Mesendoderm (in vitro differentiated cells): ENCODE measurements at regions not wholly inside any gene's neighbourhood (a gene's known extent, or its start where the extent isn't known, plus 50 kb on each side); places are given as distances from the start of the nearest gene placed in this dataset.

Experiments used
- DNase-seq: peaks from one replicate; pipeline ENCODE4 v3.0.0; 2013
- H2AK5ac ChIP-seq: 2 replicates; pipeline ENCODE4 v1.6.1; 2013; ENCODE audit warnings: low read length, inconsistent platforms
- H2BK120ac ChIP-seq: 2 replicates; pipeline ENCODE4 v1.6.1; 2013; ENCODE audit warnings: low read depth, mild to moderate bottlenecking, low read length, moderate library complexity, mixed read lengths
- H2BK15ac ChIP-seq: replicated peaks from 2 replicates; pipeline ENCODE4 v1.6.1; 2013; ENCODE audit warnings: low read depth, mild to moderate bottlenecking, moderate library complexity
- H2BK5ac ChIP-seq: 2 replicates; pipeline ENCODE4 v1.6.1; 2013; ENCODE audit warnings: low read length, inconsistent platforms
- H3K18ac ChIP-seq: 2 replicates; pipeline ENCODE4 v1.6.1; 2013; ENCODE audit warnings: mild to moderate bottlenecking, low read length, mixed read lengths
- H3K23ac ChIP-seq: one replicate; pipeline ENCODE4 v1.6.1; 2013; ENCODE audit warnings: low read length
- H3K27ac ChIP-seq: 2 replicates; pipeline ENCODE4 v1.5.1; 2013; ENCODE audit warnings: low read depth, mild to moderate bottlenecking, inconsistent platforms, low read length, moderate library complexity
- H3K27me3 ChIP-seq: 2 replicates; pipeline ENCODE4 v1.6.1; 2013; ENCODE audit warnings: low read length, control low read depth, mild to moderate bottlenecking, inconsistent platforms; ENCODE audit not compliant: insufficient read depth, poor library complexity
- H3K36me3 ChIP-seq: 2 replicates; pipeline ENCODE4 v1.6.1; 2013; ENCODE audit warnings: low read length, inconsistent platforms; ENCODE audit not compliant: control insufficient read depth, insufficient read depth
- H3K4ac ChIP-seq: one replicate; pipeline ENCODE4 v1.6.1; 2013; ENCODE audit warnings: low read depth, mild to moderate bottlenecking, low read length, moderate library complexity
- H3K4me1 ChIP-seq: 2 replicates; pipeline ENCODE4 v1.6.1; 2013; ENCODE audit warnings: low read depth, low read length, inconsistent platforms; ENCODE audit not compliant: control insufficient read depth
- H3K4me2 ChIP-seq: 2 replicates; pipeline ENCODE4 v1.6.1; 2013; ENCODE audit warnings: low read length
- H3K4me3 ChIP-seq: 2 replicates; pipeline ENCODE4 v1.5.1; 2013; ENCODE audit warnings: mild to moderate bottlenecking, low read length
- H3K56ac ChIP-seq: one replicate; pipeline ENCODE4 v1.6.1; 2013; ENCODE audit warnings: low read length
- H3K79me1 ChIP-seq: 2 replicates; pipeline ENCODE4 v1.6.1; 2013; ENCODE audit warnings: low read length, inconsistent platforms
- H3K79me2 ChIP-seq: 2 replicates; pipeline ENCODE4 v1.6.1; 2013; ENCODE audit warnings: mild to moderate bottlenecking, low read length; ENCODE audit not compliant: control insufficient read depth, insufficient read depth
- H3K9ac ChIP-seq: 2 replicates; pipeline ENCODE4 v1.6.1; 2013; ENCODE audit warnings: low read length, inconsistent platforms
- H4K5ac ChIP-seq: one replicate; pipeline ENCODE4 v1.6.1; 2013; ENCODE audit warnings: low read length
- H4K8ac ChIP-seq: one replicate; pipeline ENCODE4 v1.6.1; 2013; ENCODE audit warnings: low read depth, mild to moderate bottlenecking, control low read depth, low read length, moderate library complexity
- WGBS: extraction: QIAGEN DNeasy Blood & Tissue Kit; methylation state at CpG from one replicate; pipeline ENCODE4 v1.1.7; 2013; ENCODE audit warnings: low lambda C conversion rate, missing lambda C conversion rate; ENCODE audit not compliant: insufficient coverage; ENCODE audit errors: extremely low coverage; 5-methylcytosine and 5-hydroxymethylcytosine counted together

GRCh38 chr2:228845162-228845925 lies 425.7 kb downstream of the PID1 start:
- Histone ChIP-seq H4K8ac (no peak overlapping the region), H2BK120ac (no peak overlapping the region), H3K18ac (no peak overlapping the region), H3K27ac (no peak overlapping the region), H3K4me3 (no peak overlapping the region), H3K4ac (no peak overlapping the region), H3K79me1 (no peaks in the 10 kb centered on the region), H3K9ac (no peak overlapping the region), H4K5ac (no peak overlapping the region), H2BK5ac (no peak overlapping the region), H2BK15ac (no peak overlapping the region), H3K4me1 (no peaks in the 10 kb centered on the region), H3K56ac (no peak overlapping the region), H2AK5ac (no peak overlapping the region), H3K23ac (no peak overlapping the region), H3K79me2 (no peaks in the 10 kb centered on the region), H3K4me2 (no peak overlapping the region), H3K27me3 (no peaks in the 10 kb centered on the region), H3K36me3 (no peaks in the 10 kb centered on the region)
- no CpG with 5 or more reads among the region's 3 CpGs for WGBS
- DNase-seq: no peak

DNA sequence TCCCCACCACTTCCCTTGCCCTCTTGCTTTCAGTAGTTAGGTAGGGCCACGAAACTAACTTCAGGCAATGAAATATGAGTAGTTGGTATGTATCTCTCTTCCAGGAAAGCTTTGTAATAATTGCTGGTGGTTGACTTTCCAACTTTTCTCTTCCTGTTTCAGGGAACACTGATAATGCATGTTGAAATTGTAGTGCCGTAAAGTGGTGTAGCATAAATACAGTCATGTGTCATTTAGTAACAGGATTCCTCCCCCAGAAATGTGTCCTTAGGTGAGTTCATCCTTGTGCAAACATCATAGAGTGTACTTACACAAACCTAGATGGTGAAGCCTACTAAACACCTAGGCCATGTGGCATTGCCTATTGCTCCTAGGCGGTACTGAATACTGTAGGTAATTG lies 429.2 kb downstream of the PID1 start:
- no peak overlapping the region for H3K4ac ChIP-seq
- DNase-seq: no peak
- H3K56ac ChIP-seq: no peak overlapping the region
- H4K8ac ChIP-seq: no peak overlapping the region
- H3K27ac ChIP-seq: no peak overlapping the region
- H3K4me3 ChIP-seq: no peak overlapping the region
- no peaks in the 10 kb centered on the region for H3K79me1 ChIP-seq
- no peak overlapping the region for H3K4me2 ChIP-seq
- WGBS: no CpG with 5 or more reads among the region's 3 CpGs
- no peak overlapping the region for H4K5ac ChIP-seq
- no peaks in the 10 kb centered on the region for H3K27me3 ChIP-seq
- no peak overlapping the region for H3K23ac ChIP-seq
- no peaks in the 10 kb centered on the region for H3K36me3 ChIP-seq
- no peak overlapping the region for H2BK120ac ChIP-seq
- no peak overlapping the region for H3K9ac ChIP-seq
- H2AK5ac ChIP-seq: no peak overlapping the region
- H3K79me2 ChIP-seq: no peaks in the 10 kb centered on the region
- H3K18ac ChIP-seq: no peak overlapping the region
- H2BK5ac ChIP-seq: no peak overlapping the region
- H3K4me1 ChIP-seq: no peaks in the 10 kb centered on the region
- no peak overlapping the region for H2BK15ac ChIP-seq

DNA sequence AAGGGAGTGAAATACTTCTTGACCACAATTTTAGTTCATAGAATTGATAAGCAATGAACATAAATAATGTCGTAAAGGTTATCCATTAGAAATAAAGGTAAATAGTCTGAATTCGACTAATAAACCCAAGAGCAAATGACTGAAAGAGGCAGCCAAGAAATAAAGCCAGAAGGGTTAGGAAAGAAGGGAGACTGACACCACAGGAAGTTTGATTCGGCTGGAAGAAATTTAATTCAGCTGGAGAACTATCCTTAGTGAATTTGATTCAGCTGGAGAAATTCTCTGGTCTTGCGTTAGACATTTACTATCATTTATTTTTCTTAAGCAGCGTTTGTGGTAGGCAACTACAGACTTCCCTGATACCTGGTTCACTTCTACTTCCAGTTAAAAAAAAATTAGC lies 429.6 kb downstream of the PID1 start:
- Histone ChIP-seq H3K79me2 (no peaks in the 10 kb centered on the region), H3K4me3 (no peak overlapping the region), H3K18ac (no peak overlapping the region), H2BK5ac (no peak overlapping the region), H3K9ac (no peak overlapping the region), H3K56ac (no peak overlapping the region), H3K4ac (no peak overlapping the region), H2BK15ac (no peak overlapping the region), H4K8ac (no peak overlapping the region), H3K4me2 (no peak overlapping the region), H3K27me3 (no peaks in the 10 kb centered on the region), H3K79me1 (no peaks in the 10 kb centered on the region), H2BK120ac (no peak overlapping the region), H3K4me1 (no peaks in the 10 kb centered on the region), H2AK5ac (no peak overlapping the region), H3K23ac (no peak overlapping the region), H3K27ac (no peak overlapping the region), H4K5ac (no peak overlapping the region), H3K36me3 (no peaks in the 10 kb centered on the region)
- no CpG with 5 or more reads among the region's 5 CpGs for WGBS
- DNase-seq: no peak

DNA sequence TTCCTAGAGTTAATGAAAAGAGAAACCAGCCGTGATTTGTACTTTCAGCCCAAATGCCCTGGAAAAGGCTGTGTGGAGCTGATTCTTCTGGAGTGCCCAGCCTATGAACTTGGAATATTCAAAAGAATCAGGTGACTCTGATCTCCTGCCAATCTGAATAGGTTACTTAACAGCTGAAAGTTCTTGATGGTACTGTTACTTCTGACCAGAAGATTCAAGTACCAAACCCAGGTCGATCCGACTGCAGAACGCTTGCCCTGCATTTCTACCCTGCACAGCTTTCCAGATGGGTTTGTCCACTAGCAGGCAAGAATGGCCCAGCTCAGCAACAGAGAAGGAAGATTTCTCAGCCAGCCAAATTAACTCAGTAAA lies 430.4 kb downstream of the PID1 start:
- H3K79me2 ChIP-seq: no peaks in the 10 kb centered on the region
- no peaks in the 10 kb centered on the region for H3K36me3 ChIP-seq
- no peak overlapping the region for H3K56ac ChIP-seq
- no peak overlapping the region for H3K4ac ChIP-seq
- H2BK5ac ChIP-seq: no peak overlapping the region
- no peaks in the 10 kb centered on the region for H3K4me1 ChIP-seq
- no peak overlapping the region for H4K8ac ChIP-seq
- no peak overlapping the region for H3K27ac ChIP-seq
- H3K9ac ChIP-seq: no peak overlapping the region
- no peaks in the 10 kb centered on the region for H3K79me1 ChIP-seq
- no peak for DNase-seq
- H2AK5ac ChIP-seq: no peak overlapping the region
- H2BK15ac ChIP-seq: no peak overlapping the region
- no peak overlapping the region for H3K18ac ChIP-seq
- H4K5ac ChIP-seq: no peak overlapping the region
- no peak overlapping the region for H2BK120ac ChIP-seq
- H3K4me2 ChIP-seq: no peak overlapping the region
- H3K27me3 ChIP-seq: no peaks in the 10 kb centered on the region
- H3K4me3 ChIP-seq: no peak overlapping the region
- no peak overlapping the region for H3K23ac ChIP-seq
- no CpG with 5 or more reads among the region's 4 CpGs for WGBS

DNA sequence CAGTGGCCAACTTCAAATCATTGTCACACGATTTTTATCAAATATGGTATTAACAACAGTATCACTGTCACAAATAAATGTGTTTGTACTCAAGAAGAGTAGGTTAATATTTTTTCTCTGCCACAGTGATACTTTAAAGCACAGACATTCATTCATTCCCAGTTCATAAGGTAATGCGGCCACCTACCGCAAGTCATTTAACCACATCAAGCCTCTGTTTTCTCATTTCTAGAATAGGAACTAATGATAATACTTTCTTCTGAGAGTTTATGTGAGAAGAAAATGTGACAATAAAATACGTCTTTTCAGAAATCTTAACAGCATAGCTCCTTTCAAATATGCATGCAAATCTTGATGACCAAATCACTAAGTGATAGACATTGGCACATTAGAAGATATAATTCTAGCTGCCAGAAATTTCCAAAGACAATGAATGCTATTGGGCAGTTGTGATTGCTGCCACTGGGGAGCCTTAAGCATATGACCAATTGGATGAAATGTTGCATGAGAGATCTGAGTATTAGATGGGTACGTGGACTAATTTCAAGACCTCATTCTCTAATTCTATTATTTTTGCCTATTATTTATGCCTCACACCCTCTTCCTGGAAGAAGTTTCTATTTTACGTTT lies 430.9 kb downstream of the PID1 start:
- Histone ChIP-seq H3K4me3 (no peak overlapping the region), H2BK120ac (no peak overlapping the region), H3K23ac (no peak overlapping the region), H3K4ac (no peak overlapping the region), H3K4me2 (no peak overlapping the region), H3K27ac (no peak overlapping the region), H3K27me3 (no peaks in the 10 kb centered on the region), H3K4me1 (no peaks in the 10 kb centered on the region), H2AK5ac (no peak overlapping the region), H3K79me2 (no peaks in the 10 kb centered on the region), H3K56ac (no peak overlapping the region), H3K36me3 (no peaks in the 10 kb centered on the region), H2BK5ac (no peak overlapping the region), H3K18ac (no peak overlapping the region), H2BK15ac (no peak overlapping the region), H4K8ac (no peak overlapping the region), H3K9ac (no peak overlapping the region), H3K79me1 (no peaks in the 10 kb centered on the region), H4K5ac (no peak overlapping the region)
- DNase-seq: no peak
- WGBS: no CpG with 5 or more reads among the region's 6 CpGs
